ENCODE measurements at regions not wholly inside any gene's neighbourhood (a gene's known extent, or its start where the extent isn't known, plus 50 kb on each side); places are given as distances from the start of the nearest gene placed in this dataset.
"Not testable (repeated sequence)": the region's sequence is repeated elsewhere in the genome, so short reads cannot be mapped to it uniquely, and the experiment has no call there.

DNA sequence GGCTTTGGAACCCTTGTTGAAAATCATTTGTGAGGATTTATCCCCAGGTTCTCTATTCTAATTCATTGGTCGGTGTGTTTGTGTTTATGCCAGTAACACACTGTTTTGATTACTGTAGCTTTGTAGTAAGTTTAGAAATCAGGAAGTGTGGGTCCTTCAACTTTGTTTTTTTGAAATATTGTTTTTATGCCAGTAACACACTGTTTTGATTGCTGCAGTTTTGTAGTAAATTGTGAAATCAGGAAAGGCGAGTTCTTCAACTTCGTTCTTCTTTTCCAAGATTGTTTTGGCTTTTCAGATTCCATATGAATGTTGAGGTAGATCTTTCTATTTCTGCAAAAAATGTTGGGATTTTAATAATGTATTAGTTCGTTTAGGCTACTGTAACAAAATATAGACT lies 314.6 kb downstream of the RPLP1 start:
- Histone ChIP-seq H3K4me1 (ENCODE audit: control insufficient read depth in 3 of 3, insufficient read depth in 2 of 3, low read depth in 1 of 3, low read length in 2 of 3) (no peaks in the 10 kb centered on the region), H3K4me3 (ENCODE audit: low read depth in 1 of 3, low read length in 3 of 3) (no peak overlapping the region), H3K9me3 (ENCODE audit: control insufficient read depth in 2 of 2, insufficient read depth in 1 of 2, low read depth in 1 of 2, low read length in 1 of 2) (no peaks in the 10 kb centered on the region), H3K27me3 (ENCODE audit: control insufficient read depth in 3 of 3, insufficient read depth in 3 of 3, low read length in 3 of 3) (peaks cover 0 to 4% (median 0%) of the 10 kb centered on the region in 3 donors), H3K36me3 (ENCODE audit: control insufficient read depth in 3 of 3, insufficient read depth in 2 of 3, low read depth in 1 of 3, low read length in 3 of 3) (no peaks in the 10 kb centered on the region), H3K27ac (ENCODE audit: low read depth in 1 of 3, low read length in 2 of 3) (no peak overlapping the region)
- WGBS, 3 donors = 82 to 95% (median 90%) methylated on average over 4 of the region's 4 CpGs
- DNase-seq (no peak), FAIRE-seq (no peak)

GRCh38 chr15:69769336-69769735 lies 316.7 kb downstream of the RPLP1 start:
- H3K9me3 ChIP-seq (ENCODE audit: control insufficient read depth in 2 of 2, insufficient read depth in 1 of 2, low read depth in 1 of 2, low read length in 1 of 2); H3K4me3 ChIP-seq (ENCODE audit: low read depth in 1 of 3, low read length in 3 of 3); H3K36me3 ChIP-seq (ENCODE audit: control insufficient read depth in 3 of 3, insufficient read depth in 2 of 3, low read depth in 1 of 3, low read length in 3 of 3); H3K27me3 ChIP-seq (ENCODE audit: control insufficient read depth in 3 of 3, insufficient read depth in 3 of 3, low read length in 3 of 3); H3K4me1 ChIP-seq (ENCODE audit: control insufficient read depth in 3 of 3, insufficient read depth in 2 of 3, low read depth in 1 of 3, low read length in 2 of 3); H3K27ac ChIP-seq (ENCODE audit: low read depth in 1 of 3, low read length in 2 of 3); DNase-seq; FAIRE-seq: not testable (repeated sequence)
- 65 to 92% (median 72%) methylated on average over 6 of the region's 6 CpGs for WGBS, 3 donors

DNA sequence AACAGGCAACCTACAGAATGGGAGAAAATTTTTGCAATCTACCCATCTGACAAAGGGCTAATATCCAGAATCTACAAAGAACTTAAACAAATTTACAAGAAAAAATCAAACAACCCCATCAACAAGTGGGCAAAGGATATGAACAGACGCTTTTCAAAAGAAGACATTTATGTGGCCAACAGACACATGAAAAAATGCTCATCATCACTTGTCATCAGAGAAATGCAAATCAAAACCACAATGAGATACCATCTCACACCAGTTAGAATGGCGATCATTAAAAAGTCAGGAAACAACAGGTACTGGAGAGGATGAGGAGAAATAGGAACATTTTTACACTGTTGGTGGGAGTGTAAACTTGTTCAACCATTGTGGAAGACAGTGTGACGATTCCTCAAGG lies 321.6 kb downstream of the RPLP1 start:
- not testable (repeated sequence) for H3K4me1 ChIP-seq (ENCODE audit: control insufficient read depth in 3 of 3, insufficient read depth in 2 of 3, low read depth in 1 of 3, low read length in 2 of 3); FAIRE-seq
- 86 to 88% (median 86%) methylated on average over 3 of the region's 3 CpGs for WGBS, 3 donors

DNA sequence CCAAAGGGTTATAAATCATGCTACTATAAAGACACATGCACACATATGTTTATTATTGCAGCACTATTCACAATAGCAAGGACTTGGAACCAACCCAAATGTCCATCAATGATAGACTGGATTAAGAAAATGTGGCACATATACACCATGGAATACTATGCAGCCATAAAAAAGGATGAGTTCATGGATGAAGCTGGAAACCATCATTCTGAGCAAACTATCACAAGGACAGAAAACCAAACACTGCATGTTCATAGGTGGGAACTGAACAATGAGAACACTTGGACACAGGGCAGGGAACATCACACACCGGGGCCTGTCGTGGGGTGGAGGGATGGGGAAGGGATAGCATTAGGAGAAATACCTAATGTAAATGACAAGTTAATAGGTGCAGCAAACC lies 322.1 kb downstream of the RPLP1 start:
- WGBS, 3 donors = 95 to 100% (median 96%) methylated on average over 2 of the region's 2 CpGs
- not testable (repeated sequence) for H3K4me3 ChIP-seq (ENCODE audit: low read depth in 1 of 3, low read length in 3 of 3); FAIRE-seq; H3K27me3 ChIP-seq (ENCODE audit: control insufficient read depth in 3 of 3, insufficient read depth in 3 of 3, low read length in 3 of 3); H3K4me1 ChIP-seq (ENCODE audit: control insufficient read depth in 3 of 3, insufficient read depth in 2 of 3, low read depth in 1 of 3, low read length in 2 of 3); H3K27ac ChIP-seq (ENCODE audit: low read depth in 1 of 3, low read length in 2 of 3); H3K36me3 ChIP-seq (ENCODE audit: control insufficient read depth in 3 of 3, insufficient read depth in 2 of 3, low read depth in 1 of 3, low read length in 3 of 3); DNase-seq; H3K9me3 ChIP-seq (ENCODE audit: control insufficient read depth in 2 of 2, insufficient read depth in 1 of 2, low read depth in 1 of 2, low read length in 1 of 2)

More for the DNA sequence above, 321.6 kb downstream of the RPLP1 start:
- not testable (repeated sequence) for H3K27ac ChIP-seq (ENCODE audit: low read depth in 1 of 3, low read length in 2 of 3); DNase-seq; H3K4me3 ChIP-seq (ENCODE audit: low read depth in 1 of 3, low read length in 3 of 3); H3K27me3 ChIP-seq (ENCODE audit: control insufficient read depth in 3 of 3, insufficient read depth in 3 of 3, low read length in 3 of 3); H3K36me3 ChIP-seq (ENCODE audit: control insufficient read depth in 3 of 3, insufficient read depth in 2 of 3, low read depth in 1 of 3, low read length in 3 of 3); H3K9me3 ChIP-seq (ENCODE audit: control insufficient read depth in 2 of 2, insufficient read depth in 1 of 2, low read depth in 1 of 2, low read length in 1 of 2)

DNA sequence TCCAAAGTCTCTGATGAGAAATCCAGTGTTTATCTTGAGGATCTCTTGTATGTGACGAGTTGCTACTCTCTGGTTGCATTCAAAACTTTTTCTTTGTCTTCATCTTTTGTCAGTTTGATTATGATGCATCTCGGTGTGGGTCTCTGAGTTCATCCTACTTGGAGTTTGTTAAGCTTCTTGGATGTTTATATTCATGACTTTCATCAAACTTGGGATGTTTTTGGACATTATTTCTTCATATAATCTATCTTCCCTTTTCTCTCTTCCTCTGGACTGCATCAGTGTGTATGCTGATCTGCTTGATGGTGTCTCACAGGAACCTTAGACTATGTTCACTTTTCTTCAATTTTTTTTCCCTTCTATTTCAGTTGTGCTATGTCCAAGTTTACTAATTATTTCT lies 320.4 kb downstream of the TLE3 start:
- Histone ChIP-seq H3K9me3 (ENCODE audit: control insufficient read depth in 2 of 2, insufficient read depth in 1 of 2, low read depth in 1 of 2, low read length in 1 of 2) (no peaks in the 10 kb centered on the region), H3K4me1 (ENCODE audit: control insufficient read depth in 3 of 3, insufficient read depth in 2 of 3, low read depth in 1 of 3, low read length in 2 of 3) (no peaks in the 10 kb centered on the region), H3K27ac (ENCODE audit: low read depth in 1 of 3, low read length in 2 of 3) (no peak overlapping the region), H3K36me3 (ENCODE audit: control insufficient read depth in 3 of 3, insufficient read depth in 2 of 3, low read depth in 1 of 3, low read length in 3 of 3) (no peaks in the 10 kb centered on the region), H3K27me3 (ENCODE audit: control insufficient read depth in 3 of 3, insufficient read depth in 3 of 3, low read length in 3 of 3) (no peaks in the 10 kb centered on the region), H3K4me3 (ENCODE audit: low read depth in 1 of 3, low read length in 3 of 3) (no peak overlapping the region)
- DNase-seq (no peak), FAIRE-seq (no peak)
- 80 to 88% (median 86%) methylated on average over 2 of the region's 2 CpGs for WGBS, 3 donors

DNA sequence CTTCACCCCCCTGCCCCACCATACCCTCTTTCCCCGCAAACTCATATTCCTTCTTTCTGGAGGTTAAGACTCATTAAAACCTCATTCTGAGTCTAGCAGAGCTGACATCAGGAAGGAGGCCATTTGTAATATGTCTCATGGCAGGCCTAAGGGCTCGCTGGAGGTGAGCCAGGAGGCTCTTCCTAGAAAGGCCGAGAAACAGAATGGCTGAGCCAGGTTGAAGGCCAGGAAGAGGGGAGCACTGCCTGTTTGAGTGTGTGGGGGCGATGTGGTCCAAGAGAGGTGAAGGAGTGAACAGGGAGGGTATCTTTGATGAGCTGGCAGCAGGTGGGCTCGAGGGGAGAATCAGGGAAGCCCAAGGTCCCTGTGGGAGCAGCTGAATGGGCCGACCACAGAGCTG lies 317.3 kb downstream of the TLE3 start:
- 65 to 85% (median 82%) methylated on average over 6 of the region's 6 CpGs for WGBS, 3 donors
- Histone ChIP-seq H3K9me3 (ENCODE audit: control insufficient read depth in 2 of 2, insufficient read depth in 1 of 2, low read depth in 1 of 2, low read length in 1 of 2) (no peaks in the 10 kb centered on the region), H3K4me1 (ENCODE audit: control insufficient read depth in 3 of 3, insufficient read depth in 2 of 3, low read depth in 1 of 3, low read length in 2 of 3) (peaks cover 0 to 2% (median 0%) of the 10 kb centered on the region in 3 donors), H3K36me3 (ENCODE audit: control insufficient read depth in 3 of 3, insufficient read depth in 2 of 3, low read depth in 1 of 3, low read length in 3 of 3) (no peaks in the 10 kb centered on the region), H3K27me3 (ENCODE audit: control insufficient read depth in 3 of 3, insufficient read depth in 3 of 3, low read length in 3 of 3) (no peaks in the 10 kb centered on the region), H3K4me3 (ENCODE audit: low read depth in 1 of 3, low read length in 3 of 3) (no peak overlapping the region), H3K27ac (ENCODE audit: low read depth in 1 of 3, low read length in 2 of 3) (no peak overlapping the region)
- FAIRE-seq (no peak), DNase-seq (no peak)

GRCh38 chr15:69780981-69781380 lies 316.7 kb downstream of the TLE3 start:
- no peak for FAIRE-seq
- no peaks in the 10 kb centered on the region for H3K36me3 ChIP-seq (ENCODE audit: control insufficient read depth in 3 of 3, insufficient read depth in 2 of 3, low read depth in 1 of 3, low read length in 3 of 3)
- peaks cover 0 to 2% (median 0%) of the 10 kb centered on the region in 3 donors for H3K4me1 ChIP-seq (ENCODE audit: control insufficient read depth in 3 of 3, insufficient read depth in 2 of 3, low read depth in 1 of 3, low read length in 2 of 3)
- H3K27me3 ChIP-seq (ENCODE audit: control insufficient read depth in 3 of 3, insufficient read depth in 3 of 3, low read length in 3 of 3) = no peaks in the 10 kb centered on the region
- H3K4me3 ChIP-seq (ENCODE audit: low read depth in 1 of 3, low read length in 3 of 3) = no peak overlapping the region
- no peaks in the 10 kb centered on the region for H3K9me3 ChIP-seq (ENCODE audit: control insufficient read depth in 2 of 2, insufficient read depth in 1 of 2, low read depth in 1 of 2, low read length in 1 of 2)
- WGBS, 3 donors = 61 to 74% (median 69%) methylated on average over 6 of the region's 6 CpGs
- H3K27ac ChIP-seq (ENCODE audit: low read depth in 1 of 3, low read length in 2 of 3) = no peak overlapping the region
- no peak for DNase-seq

DNA sequence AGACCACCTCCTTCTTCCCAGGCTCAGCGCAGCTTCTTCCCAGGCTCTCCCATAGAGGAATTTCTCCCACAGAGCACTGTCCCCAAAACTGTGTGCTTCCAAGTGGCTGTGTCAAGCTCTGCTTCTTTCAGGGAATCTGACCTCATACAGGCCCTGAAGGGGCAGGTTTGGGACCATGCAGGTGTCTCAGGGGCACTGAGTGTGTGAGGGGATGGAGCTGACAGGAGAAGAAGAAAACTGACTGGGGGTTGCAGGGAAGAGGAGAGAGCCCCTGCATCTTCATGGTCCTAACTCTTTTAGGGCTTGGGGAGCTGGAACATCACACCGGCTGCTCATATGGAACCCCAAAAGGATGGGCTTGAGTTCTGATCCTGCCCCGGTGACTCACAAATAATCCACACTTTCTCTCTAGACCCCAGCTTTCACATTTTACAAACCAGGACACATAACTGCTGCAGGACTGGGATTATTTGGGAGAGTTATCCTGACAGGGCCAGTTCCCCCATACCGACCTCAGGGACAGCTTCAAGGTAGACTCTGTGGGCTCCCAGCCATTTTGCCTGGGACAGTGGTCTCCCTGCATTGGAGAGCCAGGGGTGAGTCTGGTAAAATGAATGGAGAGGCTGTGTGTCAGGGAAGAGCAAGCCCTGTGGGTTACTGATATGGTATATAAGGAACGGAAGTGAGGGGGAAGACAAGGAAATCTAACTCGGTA lies 316.1 kb downstream of the TLE3 start:
- Histone ChIP-seq H3K27ac (ENCODE audit: low read depth in 1 of 3, low read length in 2 of 3) (no peak overlapping the region), H3K9me3 (ENCODE audit: control insufficient read depth in 2 of 2, insufficient read depth in 1 of 2, low read depth in 1 of 2, low read length in 1 of 2) (no peaks in the 10 kb centered on the region), H3K27me3 (ENCODE audit: control insufficient read depth in 3 of 3, insufficient read depth in 3 of 3, low read length in 3 of 3) (peaks cover 0 to 1% (median 0%) of the 10 kb centered on the region in 3 donors), H3K4me3 (ENCODE audit: low read depth in 1 of 3, low read length in 3 of 3) (no peak overlapping the region), H3K4me1 (ENCODE audit: control insufficient read depth in 3 of 3, insufficient read depth in 2 of 3, low read depth in 1 of 3, low read length in 2 of 3) (peaks cover 0 to 2% (median 0%) of the 10 kb centered on the region in 3 donors), H3K36me3 (ENCODE audit: control insufficient read depth in 3 of 3, insufficient read depth in 2 of 3, low read depth in 1 of 3, low read length in 3 of 3) (no peaks in the 10 kb centered on the region)
- WGBS, 3 donors = 80 to 93% (median 82%) methylated on average over 6 of the region's 6 CpGs
- DNase-seq (no peak), FAIRE-seq (no peak)

DNA sequence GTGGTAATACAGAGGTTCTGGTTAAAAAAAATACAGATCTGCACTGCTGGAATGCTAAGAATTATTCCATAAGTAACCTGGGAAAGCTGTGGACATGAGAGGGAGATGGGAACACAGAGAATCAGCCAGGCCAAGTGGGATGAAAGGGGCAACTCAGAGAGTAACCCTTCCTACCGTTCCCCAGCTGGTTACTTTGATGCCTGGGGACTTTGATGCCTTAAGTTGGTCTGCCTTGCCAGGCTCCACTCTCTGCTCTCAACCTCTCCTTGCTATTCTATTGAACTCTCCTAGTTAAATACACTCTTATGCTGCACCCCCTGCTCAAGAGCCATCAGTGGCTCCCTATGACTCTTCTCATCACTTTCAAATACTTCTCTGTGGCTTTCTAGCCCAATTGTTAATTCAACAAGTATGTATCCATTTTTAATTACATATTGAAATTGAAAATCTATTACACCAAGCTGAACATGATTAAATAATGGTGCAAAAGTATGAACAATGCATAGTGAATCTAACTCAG lies 315.5 kb downstream of the TLE3 start:
- H3K27me3 ChIP-seq (ENCODE audit: control insufficient read depth in 3 of 3, insufficient read depth in 3 of 3, low read length in 3 of 3) = peaks cover 0 to 5% (median 0%) of the 10 kb centered on the region in 3 donors
- peaks cover 0 to 2% (median 0%) of the 10 kb centered on the region in 3 donors for H3K4me1 ChIP-seq (ENCODE audit: control insufficient read depth in 3 of 3, insufficient read depth in 2 of 3, low read depth in 1 of 3, low read length in 2 of 3)
- no peaks in the 10 kb centered on the region for H3K9me3 ChIP-seq (ENCODE audit: control insufficient read depth in 2 of 2, insufficient read depth in 1 of 2, low read depth in 1 of 2, low read length in 1 of 2)
- H3K4me3 ChIP-seq (ENCODE audit: low read depth in 1 of 3, low read length in 3 of 3) = no peak overlapping the region
- DNase-seq = no peak
- WGBS, 3 donors = 18 to 52% (median 28%) methylated on average over 1 of the region's 1 CpG
- H3K27ac ChIP-seq (ENCODE audit: low read depth in 1 of 3, low read length in 2 of 3) = no peak overlapping the region
- H3K36me3 ChIP-seq (ENCODE audit: control insufficient read depth in 3 of 3, insufficient read depth in 2 of 3, low read depth in 1 of 3, low read length in 3 of 3) = no peaks in the 10 kb centered on the region
- FAIRE-seq = no peak

Data from small intestine (tissue), 7 donors.